A549 (cell line): ENCODE measurements at regions not wholly inside any gene's neighbourhood (a gene's known extent, or its start where the extent isn't known, plus 50 kb on each side); places are given as distances from the start of the nearest gene placed in this dataset.

Experiments used
- CEBPB ChIP-seq, 2 experiments: fragments of >200 bp in 1 of 2; sonication (Bioruptor Twin) in 1 of 2; formaldehyde crosslinking in 1 of 2; IDR thresholded peaks; 2 replicates each; pipeline ENCODE4 v1.6.1; 2012 to 2016
- FOSL2 ChIP-seq, 2 experiments: fragments of 450-650 bp in 1 of 2; fragments of >200 bp in 1 of 2; sonication (Bioruptor Twin) in 1 of 2; formaldehyde crosslinking; IDR thresholded peaks; 2 replicates each; pipeline versions ENCODE4 v1.5.0 to v1.6.1; 2016 to 2020; ENCODE audit warnings: mild to moderate bottlenecking in 1 of 2, moderate library complexity in 1 of 2
- HMGXB4 ChIP-seq: fragments of 250-450 bp; sonication (Bioruptor Pico); IDR thresholded peaks from 2 replicates; pipeline ENCODE4 v1.5.0; 2021; ENCODE audit warnings: mild to moderate bottlenecking, moderate library complexity, borderline replicate concordance

GRCh38 chr20:21456207-21456606 lies 57.7 kb downstream of the NKX2-2 start:
- no peak for TF ChIP-seq CEBPB (IDR thresholded peaks at IDR 0.05)
- TF ChIP-seq HMGXB4: no peak
- no peak for TF ChIP-seq FOSL2 (IDR thresholded peaks at IDR 0.05)
- TF ChIP-seq FOSL2 (CRISPR knock-in tag; IDR thresholded peaks at IDR 0.05): no peak
